GM06990 (cell line): ENCODE measurements at regions not wholly inside any gene's neighbourhood (a gene's known extent, or its start where the extent isn't known, plus 50 kb on each side); places are given as distances from the start of the nearest gene placed in this dataset.

Experiments used
- DNase-seq: peaks from one replicate; pipeline ENCODE4 v3.0.0-alpha.2; 2011; ENCODE audit not compliant: insufficient read length; ENCODE audit errors: extremely low read depth
- H3K27me3 ChIP-seq: replicated peaks from 2 replicates; pipeline ENCODE4 v1.6.0; 2011; ENCODE audit warnings: low read length; ENCODE audit not compliant: control insufficient read depth, insufficient read depth
- H3K36me3 ChIP-seq: 2 replicates; pipeline ENCODE4 v1.5.1; 2011; ENCODE audit warnings: low read length; ENCODE audit not compliant: control insufficient read depth, insufficient read depth
- H3K4me3 ChIP-seq: replicated peaks from 2 replicates; pipeline ENCODE4 v1.5.1; 2011; ENCODE audit warnings: low read depth, mild to moderate bottlenecking, control low read depth, low read length
- CTCF ChIP-seq: IDR thresholded peaks from 2 replicates; pipeline ENCODE4 v1.5.1; 2011; ENCODE audit warnings: low read length, control low read depth, mild to moderate bottlenecking, inconsistent platforms; ENCODE audit not compliant: insufficient read depth, poor library complexity, severe bottlenecking

GRCh38 chr4:184934961-184935360, 83.3 kb upstream of the HELT start:
- DNase-seq, result no peak
- TF ChIP-seq CTCF, result no peak
- H3K4me3 ChIP-seq, result no peak overlapping the region
- no peaks in the 10 kb centered on the region for H3K36me3 ChIP-seq
- H3K27me3 ChIP-seq, result no peaks in the 10 kb centered on the region

- H3K36me3 ChIP-seq, result no peaks in the 10 kb centered on the region
- TF ChIP-seq CTCF, result no peak
- no peaks in the 10 kb centered on the region for H3K27me3 ChIP-seq
- no peak overlapping the region for H3K4me3 ChIP-seq
- no peak for DNase-seq
Measured at GRCh38 chr4:184936071-184936470, 82.2 kb upstream of the HELT start.

GRCh38 chr4:184937030-184937710, 81.1 kb upstream of the HELT start:
- H3K36me3 ChIP-seq, result no peaks in the 10 kb centered on the region
- no peaks in the 10 kb centered on the region for H3K27me3 ChIP-seq
- no peak for DNase-seq
- TF ChIP-seq CTCF, result no peak
- H3K4me3 ChIP-seq, result no peak overlapping the region

GRCh38 chr4:184937745-184938144, 80.5 kb upstream of the HELT start:
- TF ChIP-seq CTCF, result no peak
- Histone ChIP-seq H3K27me3 (no peaks in the 10 kb centered on the region), H3K4me3 (no peak overlapping the region), H3K36me3 (no peaks in the 10 kb centered on the region)
- no peak for DNase-seq

- TF ChIP-seq CTCF, result no peak
- no peak overlapping the region for H3K4me3 ChIP-seq
Measured at GRCh38 chr4:184938871-184939270, 79.4 kb upstream of the HELT start.

GRCh38 chr4:184939978-184940377, 78.3 kb upstream of the HELT start:
- Histone ChIP-seq H3K36me3 (no peaks in the 10 kb centered on the region), H3K4me3 (no peak overlapping the region), H3K27me3 (no peaks in the 10 kb centered on the region)
- no peak for TF ChIP-seq CTCF
- no peak for DNase-seq

More at GRCh38 chr4:184938871-184939270, 79.4 kb upstream of the HELT start:
- DNase-seq, result no peak
- Histone ChIP-seq H3K27me3 (no peaks in the 10 kb centered on the region), H3K36me3 (no peaks in the 10 kb centered on the region)
